HepG2 (cell line): ENCODE measurements at regions not wholly inside any gene's neighbourhood (a gene's known extent, or its start where the extent isn't known, plus 50 kb on each side); places are given as distances from the start of the nearest gene placed in this dataset.

Source experiments
- ATAC-seq: fragments of 200-7000 bp; cut with Tn5 transposase; 3 replicates; pipeline ENCODE4 v1.9.1; 2020; ENCODE audit warnings: mild to moderate bottlenecking, moderate library complexity
- BruUV-seq: library from RNA; stranded (reverse); fragments of 400-500 nt; replicated peaks from 2 replicates; lab custom pipeline; 2021; lab: Mats Ljungman, UMichigan
- CTCF ChIA-PET: fragments of 300-600 bp; formaldehyde crosslinking; extraction: SDS; loops from one replicate; lab custom pipeline; 2021; ENCODE audit warnings: low total read pairs, inconsistent platforms, low intra/inter-chr PET ratio; lab: Yijun Ruan, JAX
- POLR2A ChIA-PET: fragments of 350-600 bp; sonication (Branson Sonifier 250); formaldehyde crosslinking; loops from one replicate; lab custom pipeline; 2020; ENCODE audit warnings: antibody characterized with exemption, inconsistent platforms; lab: Yijun Ruan, JAX
- DNase-seq: peaks from one replicate; pipeline ENCODE4 v3.0.0-alpha.2; 2015; ENCODE audit warnings: low spot score
- FAIRE-seq: peaks from 3 replicates; lab custom pipeline; 2011; peaks lifted over from hg19 to GRCh38; lab: Jason Lieb, UNC
- H2AFZ ChIP-seq: one replicate; pipeline ENCODE4 v1.6.1; 2011; ENCODE audit warnings: low read length, inconsistent platforms
- H3K27ac ChIP-seq: fragments of 300-600 bp; 3 replicates; pipeline ENCODE4 v1.8.0; 2011; ENCODE audit warnings: mixed run types, mild to moderate bottlenecking, mixed read lengths, low read length, inconsistent platforms; ENCODE audit not compliant: insufficient read depth; ENCODE audit errors: extremely low read length
- H3K27me3 ChIP-seq, 2 experiments: fragments of 200-600 bp in 1 of 2; 2 replicates in 1 of 2; 3 replicates in 1 of 2; pipeline versions ENCODE4 v1.6.0 to v1.8.0; 2011; ENCODE audit warnings: low read length in 2 of 2, mild to moderate bottlenecking in 2 of 2, moderate library complexity in 2 of 2, inconsistent platforms in 1 of 2; ENCODE audit not compliant: insufficient read depth in 2 of 2, control insufficient read depth in 1 of 2
- H3K36me3 ChIP-seq, 2 experiments: fragments of 200-600 bp in 1 of 2; replicated peaks in 1 of 2; 2 replicates in 1 of 2; 3 replicates in 1 of 2; pipeline versions ENCODE4 v1.5.1 to v1.8.0; 2011; ENCODE audit warnings: low read length in 2 of 2, inconsistent platforms in 1 of 2; ENCODE audit not compliant: insufficient read depth in 2 of 2, control insufficient read depth in 1 of 2
- H3K4me1 ChIP-seq: 2 replicates; pipeline ENCODE4 v1.5.1; 2012; ENCODE audit warnings: low read length, inconsistent platforms; ENCODE audit not compliant: insufficient read depth
- H3K4me2 ChIP-seq: 2 replicates; pipeline ENCODE4 v1.6.0; 2011; ENCODE audit warnings: low read depth, low read length, inconsistent platforms
- H3K4me3 ChIP-seq, 3 experiments: fragments of 200-600 bp in 1 of 3; sonication (generic), shearing (Covaris generic) in 1 of 3; replicated peaks in 1 of 3; 2 replicates each; pipeline ENCODE4 v1.5.1; 2011 to 2016; ENCODE audit warnings: low read length in 3 of 3, inconsistent platforms in 2 of 3, low read depth in 2 of 3, mild to moderate bottlenecking in 2 of 3, control low read depth in 1 of 3, mixed read lengths in 1 of 3; ENCODE audit not compliant: insufficient read depth in 1 of 3
- H3K79me2 ChIP-seq: one replicate; pipeline ENCODE4 v1.6.1; 2011; ENCODE audit warnings: low read length, inconsistent platforms; ENCODE audit not compliant: insufficient read depth
- H3K9ac ChIP-seq: 2 replicates; pipeline ENCODE4 v1.6.0; 2011; ENCODE audit warnings: mild to moderate bottlenecking, low read depth, low read length, inconsistent platforms; ENCODE audit not compliant: insufficient read depth
- H3K9me3 ChIP-seq: 2 replicates; pipeline ENCODE4 v1.5.1; 2012; ENCODE audit warnings: mild to moderate bottlenecking, low read length
- H4K20me1 ChIP-seq: 2 replicates; pipeline ENCODE4 v1.6.0; 2011; ENCODE audit warnings: inconsistent platforms, mild to moderate bottlenecking, low read length, moderate library complexity; ENCODE audit not compliant: insufficient read depth
- AGO1 ChIP-seq: fragments of 200-400 bp; formaldehyde crosslinking; IDR thresholded peaks from 2 replicates; pipeline ENCODE4 v1.6.1; 2017; ENCODE audit warnings: mild to moderate bottlenecking, low read depth, low read length, moderate library complexity; ENCODE audit not compliant: poor library complexity, severe bottlenecking
- ATF7 ChIP-seq, 2 experiments: fragments of 450-650 bp in 1 of 2; sonication (generic) in 1 of 2; formaldehyde crosslinking in 1 of 2; IDR thresholded peaks; 2 replicates each; pipeline versions ENCODE4 v1.4.0 to v1.6.1; 2016 to 2020; ENCODE audit warnings: antibody characterized with exemption in 1 of 2, mild to moderate bottlenecking in 1 of 2, missing genetic modification reagents in 1 of 2
- DMAP1 ChIP-seq: IDR thresholded peaks from 2 replicates; pipeline ENCODE4 v1.6.1; 2016
- EZH2 ChIP-seq: conservative IDR thresholded peaks from 2 replicates; pipeline ENCODE4 v1.6.1; 2012; ENCODE audit warnings: mild to moderate bottlenecking, low read depth, low read length, moderate library complexity
- MATR3 ChIP-seq: sonication (generic); formaldehyde crosslinking; IDR thresholded peaks from 2 replicates; pipeline ENCODE4 v1.4.0; 2020; ENCODE audit warnings: missing genetic modification reagents
- RBM39 ChIP-seq: fragments of 200-400 bp; formaldehyde crosslinking; IDR thresholded peaks from one replicate; pipeline ENCODE4 v1.6.1; 2018; ENCODE audit warnings: antibody characterized with exemption, mild to moderate bottlenecking, low read depth, low read length; ENCODE audit not compliant: poor library complexity, severe bottlenecking
- ZNF260 ChIP-seq: sonication (generic); formaldehyde crosslinking; IDR thresholded peaks from 2 replicates; pipeline ENCODE4 v1.4.0; 2020; ENCODE audit warnings: missing genetic modification reagents, low read depth, mild to moderate bottlenecking, borderline replicate concordance
- WGBS: methylation state at CpG from one replicate; pipeline ENCODE4 v1.1.6; 2017; ENCODE audit warnings: low lambda C conversion rate; 5-methylcytosine and 5-hydroxymethylcytosine counted together
- in situ Hi-C: cut with HindIII; loops from 2 replicates; pipeline ENCODE4 v1.10.0; 2017; ENCODE audit warnings: low pct_unique_long_range_greater_than_20kb; ENCODE audit not compliant: extremely low pct_ligation_motif_present
- intact Hi-C: fragments of 100-400 bp; cut with micrococcal nuclease; formaldehyde crosslinking; loops from one replicate; pipeline ENCODE4 v1.10.0; 2022; ENCODE audit not compliant: unreplicated experiment
- TF ChIP-seq, protein P1 (sequence below): sonication (generic); formaldehyde crosslinking; conservative IDR thresholded peaks from 2 replicates; pipeline ENCODE4 v1.4.0; 2020; ENCODE audit warnings: missing genetic modification reagents

DNA sequence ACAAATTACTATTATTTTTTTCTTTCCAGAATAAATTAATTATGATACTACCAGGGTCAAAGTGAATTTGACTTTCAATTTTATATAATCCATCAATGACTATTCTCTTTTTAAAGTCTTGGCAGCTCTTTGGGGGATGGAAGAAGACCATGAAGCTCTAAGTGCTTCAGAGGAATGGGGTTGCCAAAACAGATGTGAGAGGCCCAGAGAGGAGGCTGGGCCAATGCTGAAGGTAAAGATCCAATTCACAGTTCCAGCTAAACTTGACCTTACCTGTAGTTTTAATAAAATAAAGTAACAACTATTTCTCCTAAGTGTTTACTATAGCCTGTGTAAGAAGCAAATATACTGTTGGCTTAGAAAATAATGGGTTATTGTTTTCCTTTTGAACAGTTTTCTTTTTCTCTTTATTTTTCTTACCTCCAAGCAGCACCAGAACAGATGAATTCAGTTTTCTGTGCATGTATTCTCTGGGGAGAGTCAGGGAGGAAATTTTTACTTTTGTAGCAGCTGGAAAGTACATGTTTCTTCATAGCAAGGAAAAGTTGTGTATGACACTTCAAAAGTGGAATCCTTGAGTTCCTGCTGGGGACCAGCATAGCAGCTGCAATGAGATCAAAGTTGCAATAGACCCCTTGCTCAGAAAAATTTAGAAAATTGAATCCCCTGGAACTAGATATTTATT lies 104.9 kb downstream of the CEP44 start:
- H3K4me1 ChIP-seq = no peaks in the 10 kb centered on the region
- no peak overlapping the region for H3K9ac ChIP-seq
- ATAC-seq (no peak), DNase-seq (no peak), FAIRE-seq (no peak)
- H3K27me3 ChIP-seq = no peaks in the 10 kb centered on the region
- intact Hi-C loops (loop anchor here (10.0 kb wide), 1 partner anchor 1576 kb away; no protein-coding TSS in a partner anchor), in situ Hi-C loops (no loop called here)
- no peak overlapping the region for H3K4me3 ChIP-seq
- H3K36me3 ChIP-seq = no peaks in the 10 kb centered on the region
- ChIA-PET CTCF (no interaction called here), POLR2A (no interaction called here)
- H2AFZ ChIP-seq = no peak overlapping the region
- TF ChIP-seq, protein P1, sequence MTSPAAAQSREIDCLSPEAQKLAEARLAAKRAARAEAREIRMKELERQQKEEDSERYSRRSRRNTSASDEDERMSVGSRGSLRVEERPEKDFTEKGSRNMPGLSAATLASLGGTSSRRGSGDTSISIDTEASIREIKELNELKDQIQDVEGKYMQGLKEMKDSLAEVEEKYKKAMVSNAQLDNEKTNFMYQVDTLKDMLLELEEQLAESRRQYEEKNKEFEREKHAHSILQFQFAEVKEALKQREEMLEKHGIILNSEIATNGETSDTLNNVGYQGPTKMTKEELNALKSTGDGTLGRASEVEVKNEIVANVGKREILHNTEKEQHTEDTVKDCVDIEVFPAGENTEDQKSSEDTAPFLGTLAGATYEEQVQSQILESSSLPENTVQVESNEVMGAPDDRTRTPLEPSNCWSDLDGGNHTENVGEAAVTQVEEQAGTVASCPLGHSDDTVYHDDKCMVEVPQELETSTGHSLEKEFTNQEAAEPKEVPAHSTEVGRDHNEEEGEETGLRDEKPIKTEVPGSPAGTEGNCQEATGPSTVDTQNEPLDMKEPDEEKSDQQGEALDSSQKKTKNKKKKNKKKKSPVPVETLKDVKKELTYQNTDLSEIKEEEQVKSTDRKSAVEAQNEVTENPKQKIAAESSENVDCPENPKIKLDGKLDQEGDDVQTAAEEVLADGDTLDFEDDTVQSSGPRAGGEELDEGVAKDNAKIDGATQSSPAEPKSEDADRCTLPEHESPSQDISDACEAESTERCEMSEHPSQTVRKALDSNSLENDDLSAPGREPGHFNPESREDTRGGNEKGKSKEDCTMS (CRISPR knock-in tag) = no peak
- TF ChIP-seq MATR3 (CRISPR knock-in tag) (no peak), AGO1 (no peak)
- H3K4me2 ChIP-seq = no peak overlapping the region
- H3K79me2 ChIP-seq = no peaks in the 10 kb centered on the region
- H4K20me1 ChIP-seq = no peaks in the 10 kb centered on the region
- BruUV-seq = no TSS peak
- no peak overlapping the region for H3K27ac ChIP-seq
- no peaks in the 10 kb centered on the region for H3K9me3 ChIP-seq

DNA sequence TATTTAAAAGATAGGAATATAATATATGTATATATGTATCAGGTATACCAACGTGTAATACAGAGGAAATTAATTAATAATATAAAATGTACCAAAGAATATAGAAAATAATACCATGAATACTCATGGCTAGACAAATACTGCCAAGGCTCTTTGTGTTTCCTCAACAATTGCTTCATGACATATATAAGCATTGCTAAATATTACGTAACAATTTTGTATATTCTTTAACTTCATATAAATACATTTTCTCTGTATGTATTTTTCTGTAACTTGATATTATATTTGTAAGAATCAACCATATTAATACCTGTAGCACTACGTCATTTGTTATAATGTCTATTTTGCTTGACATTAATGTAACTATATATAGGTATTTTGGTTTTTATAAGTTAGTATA lies 104.0 kb downstream of the CEP44 start:
- in situ Hi-C loops = no loop called here
- ChIA-PET POLR2A (no interaction called here), CTCF (no interaction called here)
- Histone ChIP-seq H3K27me3 (no peaks in the 10 kb centered on the region), H3K79me2 (no peaks in the 10 kb centered on the region), H3K9ac (no peak overlapping the region), H3K36me3 (no peaks in the 10 kb centered on the region), H4K20me1 (no peaks in the 10 kb centered on the region), H3K9me3 (no peaks in the 10 kb centered on the region), H3K27ac (no peak overlapping the region), H3K4me1 (no peaks in the 10 kb centered on the region), H2AFZ (no peak overlapping the region), H3K4me2 (no peak overlapping the region), H3K4me3 (no peak overlapping the region)
- ATAC-seq (no peak), DNase-seq (no peak), FAIRE-seq (no peak)
- BruUV-seq = no TSS peak
- intact Hi-C loops = loop anchor here (10.0 kb wide), 1 partner anchor 1577 kb away; no protein-coding TSS in a partner anchor
- WGBS = 17% methylated on average over 3 of the region's 3 CpGs
- TF ChIP-seq RBM39 (no peak), EZH2 (no peak), ZNF260 (CRISPR knock-in tag) (no peak), DMAP1 (no peak), ATF7 (IDR thresholded peaks at IDR 0.05) (no peak), ATF7 (CRISPR knock-in tag; IDR thresholded peaks at IDR 0.05) (no peak)
